ENCODE measurements at regions not wholly inside any gene's neighbourhood (a gene's known extent, or its start where the extent isn't known, plus 50 kb on each side); places are given as distances from the start of the nearest gene placed in this dataset.

GRCh38 chr3:76523337-76523736, 516.6 kb upstream of the ROBO2 start:
- Histone ChIP-seq H3K4me1 (replicated peaks in 1 of 2; ENCODE audit: control insufficient read depth in 2 of 2, insufficient read depth in 2 of 2, low read length in 2 of 2) (no peaks in the 10 kb centered on the region), H3K4me3 (no peak overlapping the region), H3K4me2 (ENCODE audit: insufficient read depth, low read length) (no peak overlapping the region), H2AFZ (ENCODE audit: low read depth, low read length) (no peak overlapping the region), H3K36me3 (ENCODE audit: control insufficient read depth, insufficient read depth, low read length) (no peaks in the 10 kb centered on the region), H3K9me1 (ENCODE audit: control insufficient read depth, insufficient read depth, low read length) (no peaks in the 10 kb centered on the region), H3K27me3 (ENCODE audit: control insufficient read depth in 2 of 2, insufficient read depth in 2 of 2, low read length in 2 of 2) (no peaks in the 10 kb centered on the region), H3K9me3 (replicated peaks; ENCODE audit: control insufficient read depth, insufficient read depth, low read depth, low read length) (no peaks in the 10 kb centered on the region; the same call in 1 of the 2 replicates), H3K9ac (ENCODE audit: insufficient read depth in 1 of 2, low read depth in 2 of 2, low read length in 2 of 2) (no peak overlapping the region), H3K79me2 (ENCODE audit: control insufficient read depth, insufficient read depth, low read length) (no peaks in the 10 kb centered on the region), H4K20me1 (replicated peaks; ENCODE audit: control insufficient read depth, insufficient read depth, low read length) (no peaks in the 10 kb centered on the region), H3K27ac (ENCODE audit: extremely low read depth, low read depth, low read length) (no peak overlapping the region)
- intact Hi-C loops (cut with micrococcal nuclease) (no loop called here), in situ Hi-C loops (cut with MboI) (no loop called here)
- 0% methylated on average over 1 of the region's 1 CpG for WGBS (ENCODE audit: insufficient coverage, low coverage, missing lambda C conversion rate)
- ChIA-PET POLR2A (no interaction called here), CTCF (ENCODE audit: low intra/inter-chr PET ratio) (interaction anchor here (0.6 kb wide), 1 partner anchor 1264 kb away, joined by 3 read pairs; no protein-coding TSS in a partner anchor)
- TF ChIP-seq E2F5 (CRISPR knock-in tag; IDR thresholded peaks at IDR 0.05) (no peak), WHSC1 (IDR thresholded peaks at IDR 0.05; ENCODE audit: low read length) (no peak), ZSCAN32 (CRISPR knock-in tag; IDR thresholded peaks at IDR 0.05) (no peak), CHCHD3 (CRISPR knock-in tag; IDR thresholded peaks at IDR 0.05) (no peak), KDM4B (IDR thresholded peaks at IDR 0.05; ENCODE audit: borderline replicate concordance in 2 of 2, low read depth in 1 of 2) (no peak), ZNF212 (CRISPR knock-in tag; IDR thresholded peaks at IDR 0.05) (no peak), GTF2B (IDR thresholded peaks at IDR 0.05; ENCODE audit: extremely low read depth, insufficient read length) (no peak)
- ATAC-seq (no peak), DNase-seq (ENCODE audit: extremely low read depth in 1 of 4, low spot score in 3 of 4) (no peak), FAIRE-seq (no peak)
- no TSS peak for BruUV-seq (replicated peaks)

All from K562 (cell line).